NCI-H510A treated with DMSO at 0.1 percent for 48 hours (cell line): ENCODE measurements at regions not wholly inside any gene's neighbourhood (a gene's known extent, or its start where the extent isn't known, plus 50 kb on each side); places are given as distances from the start of the nearest gene placed in this dataset.

Source experiments
- DNase-seq: peaks from one replicate; lab custom pipeline; 2025; lab: John Stamatoyannopoulos, UW

- DNase-seq = peak; percentile 59
Measured at GRCh38 chr12:130017591-130018449, 114.0 kb upstream of the TMEM132D start.

DNA sequence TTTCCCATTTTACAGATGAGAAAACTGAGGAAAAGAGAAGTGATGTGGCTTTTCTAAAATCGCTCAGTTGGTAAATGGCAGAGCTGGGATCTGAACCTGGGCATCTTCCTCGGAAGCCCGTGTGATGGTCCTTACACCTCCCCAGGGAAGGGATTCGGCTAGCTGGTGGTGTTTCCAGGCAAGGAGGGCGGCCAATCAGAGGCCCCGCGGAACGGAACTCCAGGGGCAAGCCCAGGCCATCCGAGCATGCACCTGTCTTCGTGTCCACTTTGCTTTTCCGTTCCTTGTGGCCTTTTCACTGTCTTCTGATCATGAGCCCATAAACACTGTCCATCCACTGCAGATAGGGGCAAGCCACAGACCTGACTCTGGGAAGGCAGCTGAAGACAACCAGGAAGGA, 114.8 kb upstream of the TMEM132D start:
- DNase-seq = no peak

GRCh38 chr12:130026608-130027176, 122.9 kb upstream of the TMEM132D start:
- peak; percentile 79 for DNase-seq

DNA sequence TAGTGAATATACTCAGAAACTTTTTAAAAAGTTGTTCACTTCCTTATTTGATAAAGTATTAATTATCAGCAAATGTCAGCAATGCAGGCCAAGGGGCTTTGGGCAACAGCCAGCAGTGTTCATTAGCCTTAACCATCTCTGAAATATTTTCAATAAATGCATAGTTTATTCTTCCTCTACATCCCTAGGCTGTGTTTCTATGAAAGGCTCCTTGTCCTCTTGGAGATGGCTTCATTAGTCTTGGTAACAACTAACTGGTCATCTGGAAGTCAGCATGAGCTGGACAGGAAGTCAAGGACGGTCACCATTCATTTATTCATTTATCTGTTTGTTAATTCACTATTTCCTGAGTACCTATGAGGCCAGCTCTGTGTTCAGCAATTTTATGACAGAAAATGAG, 124.0 kb upstream of the TMEM132D start:
- DNase-seq = no peak

DNA sequence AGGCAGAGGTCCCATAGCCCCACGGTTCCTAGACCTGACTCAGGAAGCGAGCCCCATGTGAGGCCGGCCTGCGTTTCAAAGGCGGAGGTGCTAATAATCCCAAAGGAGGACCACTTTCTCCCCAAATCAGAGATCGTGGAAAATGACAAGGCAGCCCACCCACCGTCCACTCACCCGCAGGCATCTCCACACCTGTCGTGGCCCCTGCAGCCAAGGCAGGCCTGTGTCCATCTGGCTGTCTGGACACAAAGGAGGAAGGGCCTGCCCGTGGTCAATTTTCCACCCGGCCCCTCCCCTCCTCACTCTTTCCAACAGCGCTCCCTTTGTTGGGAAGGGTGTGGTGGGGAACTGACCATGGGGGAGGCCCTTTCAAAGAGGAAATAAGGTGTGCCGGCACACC, 125.3 kb upstream of the TMEM132D start:
- no peak for DNase-seq

GRCh38 chr12:130031041-130031440, 127.2 kb upstream of the TMEM132D start:
- DNase-seq = no peak

DNA sequence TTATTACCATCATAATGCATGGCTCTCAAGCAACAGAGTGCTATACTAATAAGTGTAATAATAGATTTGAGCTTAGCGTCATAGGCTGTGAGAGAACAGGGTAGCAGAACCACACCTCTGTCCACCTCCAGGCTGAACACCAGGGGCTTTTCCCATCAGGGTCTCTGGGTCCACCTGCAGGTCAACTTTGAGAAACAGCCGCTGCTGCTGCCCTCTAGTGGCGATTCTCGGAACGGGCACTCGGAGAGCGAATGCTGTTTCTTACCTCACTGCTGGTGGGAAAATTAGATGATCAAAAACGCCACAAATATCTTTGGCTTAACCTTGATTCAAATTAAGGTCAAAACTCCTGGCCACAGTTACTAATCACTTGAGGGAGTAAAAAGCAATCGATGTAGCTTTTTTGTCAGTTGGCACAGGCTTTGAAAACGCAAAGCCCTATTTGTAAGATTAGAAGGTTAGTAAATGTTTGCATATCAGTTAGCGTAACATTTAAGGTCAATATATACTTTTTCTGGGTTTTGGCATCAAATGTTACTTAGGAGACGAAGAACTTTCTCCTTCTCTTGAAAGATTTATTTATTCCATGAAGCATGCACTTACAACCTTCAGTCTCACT, 127.9 kb upstream of the TMEM132D start:
- peak; percentile 77 for DNase-seq

DNA sequence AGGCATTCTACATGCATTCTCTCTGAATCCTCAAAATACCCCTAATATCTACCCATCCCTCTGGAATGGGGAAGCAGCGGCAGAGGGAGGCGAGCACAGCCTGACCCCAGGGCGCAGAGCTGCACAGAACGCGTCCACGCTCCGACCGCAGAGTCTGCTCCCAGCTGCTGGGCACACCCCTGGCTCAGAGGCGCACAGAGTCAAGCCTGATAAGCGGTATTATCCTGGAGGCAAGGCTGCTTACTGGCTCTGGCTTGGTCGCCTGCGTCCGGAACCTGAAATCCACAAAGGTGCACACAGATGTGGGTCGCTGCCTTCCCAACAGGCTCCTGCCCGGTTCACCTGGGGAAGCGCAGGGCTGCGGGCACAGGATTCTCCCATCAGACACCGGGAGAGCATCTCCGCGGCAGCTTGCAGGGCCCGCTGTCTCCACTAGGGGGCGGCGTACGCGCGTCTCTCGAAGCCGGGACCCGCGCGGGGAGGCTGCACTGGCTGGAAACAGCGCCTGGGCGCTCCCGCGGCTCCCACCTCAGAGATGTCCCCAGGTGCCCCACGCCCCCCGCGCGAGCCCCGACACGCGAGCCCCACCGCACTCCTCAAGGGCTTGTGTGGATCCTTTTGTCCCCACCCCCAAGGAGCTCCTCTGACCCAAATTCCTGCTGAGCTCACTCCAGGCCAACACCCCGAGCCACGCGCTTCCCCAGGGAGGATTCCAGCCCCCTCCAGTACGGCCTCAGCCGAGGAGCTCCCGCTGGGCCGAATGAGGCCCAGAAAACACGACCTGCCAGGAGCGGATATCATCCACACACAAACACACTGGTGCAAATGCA, 120.1 kb upstream of the FZD10 start:
- peak; percentile 84 for DNase-seq

GRCh38 chr12:130043685-130044406, 118.4 kb upstream of the FZD10 start:
- peak; percentile 97 for DNase-seq

DNA sequence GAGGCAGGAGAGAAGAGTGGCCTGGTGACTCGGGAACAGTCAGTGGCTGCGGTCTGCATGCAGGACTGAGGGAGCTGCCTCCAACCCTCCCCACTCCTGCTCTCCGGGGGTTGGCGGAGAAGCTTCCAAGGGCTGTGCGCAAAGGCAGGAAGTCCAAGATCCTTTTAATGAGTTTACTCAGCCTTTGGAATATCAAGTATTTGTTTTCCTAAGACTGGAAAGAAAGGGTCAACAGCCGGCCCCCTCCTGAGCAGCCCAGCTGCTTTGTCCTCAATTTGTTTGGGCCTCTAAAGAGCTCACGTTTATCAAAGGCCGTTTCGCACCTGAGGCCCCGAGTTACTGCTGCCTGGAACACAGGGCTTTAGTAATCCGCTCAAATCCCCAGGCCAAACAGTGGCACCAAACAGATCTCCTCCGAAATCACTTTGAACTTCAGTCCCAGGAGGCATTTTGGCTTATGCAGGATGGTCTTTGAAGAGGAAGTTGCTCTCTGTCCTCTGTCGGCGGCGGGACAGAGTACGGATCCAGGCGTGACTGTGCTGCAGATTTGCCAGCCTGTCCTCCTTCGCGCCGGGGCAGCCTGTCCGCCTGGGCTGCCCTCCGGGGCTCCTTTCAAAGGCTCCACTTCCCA, 117.2 kb upstream of the FZD10 start:
- peak; percentile 99 for DNase-seq

- peak; percentile 14 for DNase-seq
Measured at GRCh38 chr12:130049666-130050065, 112.6 kb upstream of the FZD10 start.

DNA sequence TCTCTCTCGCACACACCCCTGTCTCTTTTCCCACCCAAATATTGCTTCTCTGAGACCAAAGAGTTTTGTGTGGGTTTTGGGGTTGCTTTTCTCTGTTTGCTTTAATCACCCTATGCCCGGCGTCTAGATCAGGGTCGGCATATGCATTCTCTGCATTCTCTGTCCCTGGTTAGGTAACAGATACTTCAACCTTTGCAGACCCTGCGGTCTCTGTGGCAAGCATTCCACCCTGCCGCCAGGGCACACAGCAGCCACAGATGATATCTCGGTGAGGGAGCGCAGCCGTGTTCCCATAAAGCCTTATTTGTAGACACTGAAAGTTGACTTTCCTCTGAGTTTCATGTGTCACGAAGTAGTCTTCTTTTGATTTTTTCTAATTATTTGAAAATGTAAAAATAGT, 110.4 kb upstream of the FZD10 start:
- no peak for DNase-seq

DNA sequence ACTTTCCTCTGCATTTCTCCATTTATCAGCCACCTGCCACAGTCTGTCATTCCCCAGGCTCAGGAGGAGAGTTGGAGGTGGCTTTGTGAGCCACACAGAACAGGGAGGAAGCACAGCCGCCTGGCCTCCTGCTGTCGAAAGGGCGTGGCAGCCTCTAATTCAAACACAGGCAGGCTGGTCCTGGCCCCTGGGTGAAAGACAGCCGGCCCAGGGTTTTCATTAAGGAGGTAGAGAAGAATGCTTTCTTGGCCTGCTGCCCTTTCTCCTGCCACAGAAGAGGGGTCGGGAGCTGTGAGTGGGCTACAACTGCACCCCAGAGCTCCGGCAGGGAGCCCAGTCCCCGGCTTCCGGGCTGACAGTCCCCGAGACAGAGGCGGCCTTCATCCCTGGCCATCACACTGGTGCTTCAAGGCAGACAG, 108.6 kb upstream of the FZD10 start:
- DNase-seq = peak; percentile 75

GRCh38 chr12:130054803-130055202, 107.5 kb upstream of the FZD10 start:
- no peak for DNase-seq

DNA sequence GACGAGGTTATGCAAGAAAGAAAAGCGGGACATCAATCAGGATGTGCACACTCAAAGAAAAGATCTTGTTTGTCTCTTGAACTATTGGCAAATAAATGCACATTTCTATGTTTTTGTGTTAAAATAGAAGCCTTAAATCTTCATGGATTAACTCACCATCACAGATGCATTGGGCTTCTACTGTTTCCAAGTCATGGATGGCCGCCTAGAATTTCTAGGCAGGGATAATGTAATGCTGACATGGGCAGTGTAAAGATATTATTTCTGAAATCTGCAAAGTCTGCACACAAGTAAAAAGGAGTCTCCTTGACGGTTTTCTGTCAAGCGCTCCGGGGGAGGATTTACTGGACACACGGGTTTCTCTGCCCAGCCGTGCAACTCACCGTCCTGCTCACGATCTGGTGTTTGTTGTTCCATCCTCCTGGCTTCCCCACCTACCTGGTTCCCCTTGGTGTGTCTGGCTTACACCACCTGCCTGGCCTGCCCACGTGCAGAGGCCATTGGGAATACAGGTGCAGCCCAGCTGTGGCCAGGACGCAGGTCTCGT, 103.3 kb upstream of the FZD10 start:
- peak; percentile 28 for DNase-seq

- no peak for DNase-seq
Measured at GRCh38 chr12:130063866-130064265, 98.4 kb upstream of the FZD10 start.

DNA sequence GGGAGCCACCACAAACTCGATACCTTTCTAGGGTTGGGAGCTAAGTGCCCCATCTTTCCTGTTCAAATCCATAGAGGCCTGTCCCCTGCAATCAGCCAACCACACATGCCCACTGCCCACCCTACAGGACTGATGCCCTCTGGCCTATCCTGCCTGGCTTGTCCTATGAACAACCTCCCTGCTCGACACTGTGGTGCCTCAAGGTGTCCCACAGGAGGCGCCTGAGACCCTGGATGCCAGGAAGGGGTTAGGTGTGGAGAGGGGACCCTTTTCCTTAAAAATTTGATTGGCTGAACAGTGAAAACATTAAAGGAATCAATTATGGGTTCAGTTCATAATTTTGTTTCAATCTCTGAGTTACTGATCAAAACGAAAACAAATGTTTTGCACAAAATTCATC, 97.3 kb upstream of the FZD10 start:
- DNase-seq = no peak

- DNase-seq = no peak
Measured at GRCh38 chr12:130066742-130067141, 95.5 kb upstream of the FZD10 start.

GRCh38 chr12:130068741-130069140, 93.5 kb upstream of the FZD10 start:
- no peak for DNase-seq

DNA sequence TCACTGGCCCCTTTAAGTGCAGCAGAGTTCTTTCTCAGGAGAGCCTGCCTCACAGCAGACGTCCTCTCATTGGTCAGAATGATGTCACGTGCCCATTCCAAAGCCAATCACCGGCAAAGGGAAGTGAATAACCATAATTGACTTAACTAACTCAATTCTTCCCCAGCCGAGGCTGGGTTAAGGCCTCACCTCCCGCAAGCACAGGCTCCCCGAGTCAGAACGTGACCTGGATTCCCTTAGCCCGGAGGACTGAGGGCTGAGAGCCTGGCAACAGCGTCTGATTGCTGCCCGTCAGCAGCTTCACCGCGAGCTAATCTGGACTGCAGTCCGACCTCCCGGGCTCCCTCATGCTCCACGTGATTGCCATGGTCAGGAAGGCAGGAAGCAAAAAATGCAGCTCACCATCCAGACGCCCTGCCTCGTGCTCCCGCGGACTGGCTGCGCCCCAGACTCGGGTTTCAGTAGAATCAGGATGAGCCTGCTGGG, 92.1 kb upstream of the FZD10 start:
- DNase-seq = no peak

GRCh38 chr12:130073721-130074120, 88.5 kb upstream of the FZD10 start:
- DNase-seq = no peak
